ENCODE measurements at regions not wholly inside any gene's neighbourhood (a gene's known extent, or its start where the extent isn't known, plus 50 kb on each side); places are given as distances from the start of the nearest gene placed in this dataset.
"Not testable (repeated sequence)": the region's sequence is repeated elsewhere in the genome, so short reads cannot be mapped to it uniquely, and the experiment has no call there.

DNA sequence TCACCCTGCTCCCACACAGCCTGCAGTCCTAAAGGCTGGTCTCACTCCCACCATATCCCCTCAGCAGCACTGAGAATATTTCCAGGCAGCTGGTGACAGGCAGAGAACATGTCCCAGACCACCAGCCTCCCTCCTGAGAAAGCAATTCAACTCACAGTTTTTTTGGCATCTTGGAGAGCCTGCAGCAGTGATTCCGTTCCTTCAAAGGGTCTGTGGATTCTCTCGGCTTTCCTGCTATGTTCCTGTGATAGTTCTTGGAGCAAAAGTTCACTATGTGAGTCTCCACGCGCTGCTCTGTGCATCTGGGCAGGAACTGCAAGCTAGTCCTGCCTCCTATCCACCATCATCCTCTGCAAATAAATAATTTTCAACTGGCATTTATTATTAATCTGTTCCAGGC is 448.3 kb upstream of the HSF2 start:
- no peak for DNase-seq
- ChIA-PET CTCF (ENCODE audit: partially characterized antibody) (no interaction called here), POLR2A (ENCODE audit: partially characterized antibody) (no interaction called here)
- Mint-ChIP-seq H3K36me3 (no peaks in the 10 kb centered on the region), H3K9me3 (peaks cover 0 to 8% (median 3%) of the 10 kb centered on the region in 8 donors), H3K4me3 (no peak overlapping the region), H3K27ac (no peak overlapping the region), H3K27me3 (peaks cover 0 to 1% of the 10 kb centered on the region in 2 donors), H3K4me1 (no peaks in the 10 kb centered on the region)
- Histone ChIP-seq H3K36me3 (ENCODE audit: insufficient read depth, low read length) (no peaks in the 10 kb centered on the region), H3K27me3 (ENCODE audit: insufficient read depth, low read length) (no peaks in the 10 kb centered on the region), H3K27ac (ENCODE audit: low read depth, low read length) (no peak overlapping the region), H3K9me3 (ENCODE audit: control insufficient read depth in 1 of 2, low read length in 2 of 2) (no peaks in the 10 kb centered on the region), H3K4me1 (ENCODE audit: insufficient read depth, low read length) (no peaks in the 10 kb centered on the region), H3K4me3 (ENCODE audit: low read length in 2 of 2) (no peak overlapping the region)
- intact Hi-C loops (cut with micrococcal nuclease): no loop called here

DNA sequence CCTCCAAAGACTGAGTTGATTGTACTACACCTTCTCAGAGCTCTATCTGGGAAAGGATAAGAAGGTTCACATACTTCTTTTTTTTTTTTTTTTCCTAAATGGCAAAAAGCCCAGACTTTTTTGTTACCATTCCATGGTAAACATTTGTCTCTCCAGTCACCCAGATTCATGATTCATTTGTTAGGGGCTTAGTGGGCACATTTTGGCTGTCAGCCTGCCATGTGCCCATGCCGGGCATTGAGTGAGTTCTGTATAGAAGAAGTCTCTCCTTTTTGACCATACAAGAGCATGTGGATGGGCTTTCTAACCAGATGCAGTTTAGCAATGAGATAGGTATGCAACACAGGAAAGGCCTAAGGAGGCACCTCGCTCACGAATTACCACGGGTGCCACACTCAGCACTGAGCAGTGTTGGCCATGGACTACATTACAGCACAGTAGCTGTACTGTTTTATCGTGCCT is 447.5 kb upstream of the HSF2 start:
- Histone ChIP-seq H3K36me3 (ENCODE audit: insufficient read depth, low read length) (no peaks in the 10 kb centered on the region), H3K9me3 (ENCODE audit: control insufficient read depth in 1 of 2, low read length in 2 of 2) (no peaks in the 10 kb centered on the region), H3K4me3 (ENCODE audit: low read length in 2 of 2) (no peak overlapping the region), H3K27ac (ENCODE audit: low read depth, low read length) (no peak overlapping the region), H3K27me3 (ENCODE audit: insufficient read depth, low read length) (no peaks in the 10 kb centered on the region), H3K4me1 (ENCODE audit: insufficient read depth, low read length) (no peaks in the 10 kb centered on the region)
- Mint-ChIP-seq H3K27me3 (peaks cover 0 to 1% of the 10 kb centered on the region in 2 donors), H3K36me3 (no peaks in the 10 kb centered on the region), H3K4me1 (no peaks in the 10 kb centered on the region), H3K4me3 (no peak overlapping the region), H3K27ac (no peak overlapping the region), H3K9me3 (peaks cover 0 to 8% (median 3%) of the 10 kb centered on the region in 8 donors)
- POLR2A ChIA-PET (ENCODE audit: partially characterized antibody): no interaction called here
- intact Hi-C loops (cut with micrococcal nuclease): no loop called here
- CTCF ChIA-PET (ENCODE audit: partially characterized antibody): no interaction called here
- no peak for DNase-seq

- DNase-seq; H3K9me3 ChIP-seq (ENCODE audit: control insufficient read depth in 1 of 2, low read length in 2 of 2); H3K4me1 ChIP-seq (ENCODE audit: insufficient read depth, low read length); H3K27me3 Mint-ChIP-seq; H3K36me3 ChIP-seq (ENCODE audit: insufficient read depth, low read length); H3K4me3 ChIP-seq (ENCODE audit: low read length in 2 of 2); H3K36me3 Mint-ChIP-seq; intact Hi-C loops (cut with micrococcal nuclease); H3K9me3 Mint-ChIP-seq; H3K27ac Mint-ChIP-seq; H3K4me3 Mint-ChIP-seq; H3K27me3 ChIP-seq (ENCODE audit: insufficient read depth, low read length); H3K27ac ChIP-seq (ENCODE audit: low read depth, low read length); CTCF ChIA-PET (ENCODE audit: partially characterized antibody); POLR2A ChIA-PET (ENCODE audit: partially characterized antibody): not testable (repeated sequence)
- H3K4me1 Mint-ChIP-seq: peaks cover 2 to 11% (median 7%) of the 10 kb centered on the region in 4 donors
Observed at GRCh38 chr6:121955401-121955800, 444.1 kb upstream of the HSF2 start.

GRCh38 chr6:121956782-121957181 is 442.7 kb upstream of the HSF2 start:
- Mint-ChIP-seq H3K4me1 (peaks cover 2 to 11% (median 7%) of the 10 kb centered on the region in 4 donors), H3K4me3 (no peak overlapping the region), H3K36me3 (no peaks in the 10 kb centered on the region), H3K27me3 (no peaks in the 10 kb centered on the region), H3K9me3 (peaks cover 0 to 5% (median 1%) of the 10 kb centered on the region in 8 donors), H3K27ac (no peak overlapping the region)
- no peaks in the 10 kb centered on the region for H3K27me3 ChIP-seq (ENCODE audit: insufficient read depth, low read length)
- no peak overlapping the region for H3K4me3 ChIP-seq (ENCODE audit: low read length in 2 of 2)
- no peak for DNase-seq
- H3K36me3 ChIP-seq (ENCODE audit: insufficient read depth, low read length): no peaks in the 10 kb centered on the region
- ChIA-PET CTCF (ENCODE audit: partially characterized antibody) (no interaction called here), POLR2A (ENCODE audit: partially characterized antibody) (no interaction called here)
- intact Hi-C loops (cut with micrococcal nuclease): no loop called here
- peaks cover 6% of the 10 kb centered on the region for H3K4me1 ChIP-seq (ENCODE audit: insufficient read depth, low read length)
- no peaks in the 10 kb centered on the region for H3K9me3 ChIP-seq (ENCODE audit: control insufficient read depth in 1 of 2, low read length in 2 of 2)
- no peak overlapping the region for H3K27ac ChIP-seq (ENCODE audit: low read depth, low read length)

- peak overlapping the region in 2 of 8 donors; percentile 29 to 38 for H3K4me3 Mint-ChIP-seq
- Histone ChIP-seq H3K4me1 (ENCODE audit: insufficient read depth, low read length) (peaks cover 6% of the 10 kb centered on the region), H3K27me3 (ENCODE audit: insufficient read depth, low read length) (no peaks in the 10 kb centered on the region), H3K36me3 (ENCODE audit: insufficient read depth, low read length) (no peaks in the 10 kb centered on the region), H3K4me3 (ENCODE audit: low read length in 2 of 2) (no peak overlapping the region), H3K9me3 (ENCODE audit: control insufficient read depth in 1 of 2, low read length in 2 of 2) (no peaks in the 10 kb centered on the region), H3K27ac (ENCODE audit: low read depth, low read length) (no peak overlapping the region)
- H3K9me3 Mint-ChIP-seq: peaks cover 0 to 5% (median 0%) of the 10 kb centered on the region in 8 donors
- ChIA-PET CTCF (ENCODE audit: partially characterized antibody) (no interaction called here), POLR2A (ENCODE audit: partially characterized antibody) (no interaction called here)
- no peaks in the 10 kb centered on the region for H3K36me3 Mint-ChIP-seq
- H3K27ac Mint-ChIP-seq: no peak overlapping the region
- peaks cover 2 to 11% (median 7%) of the 10 kb centered on the region in 4 donors for H3K4me1 Mint-ChIP-seq
- peak in 2 of 5 donors; percentile 3 to 11 for DNase-seq
- no peaks in the 10 kb centered on the region for H3K27me3 Mint-ChIP-seq
- intact Hi-C loops (cut with micrococcal nuclease): no loop called here
Observed at GRCh38 chr6:121959501-121959900, 440.0 kb upstream of the HSF2 start.

GRCh38 chr6:121961619-121962125 is 437.8 kb upstream of the HSF2 start:
- no peak for DNase-seq
- no peaks in the 10 kb centered on the region for H3K36me3 ChIP-seq (ENCODE audit: insufficient read depth, low read length)
- Mint-ChIP-seq H3K4me3 (no peak overlapping the region), H3K36me3 (no peaks in the 10 kb centered on the region), H3K27ac (no peak overlapping the region), H3K4me1 (peaks cover 2 to 11% (median 7%) of the 10 kb centered on the region in 4 donors), H3K9me3 (no peaks in the 10 kb centered on the region), H3K27me3 (no peaks in the 10 kb centered on the region)
- no peaks in the 10 kb centered on the region for H3K27me3 ChIP-seq (ENCODE audit: insufficient read depth, low read length)
- no peak overlapping the region for H3K27ac ChIP-seq (ENCODE audit: low read depth, low read length)
- ChIA-PET CTCF (ENCODE audit: partially characterized antibody) (no interaction called here), POLR2A (ENCODE audit: partially characterized antibody) (no interaction called here)
- peaks cover 6% of the 10 kb centered on the region for H3K4me1 ChIP-seq (ENCODE audit: insufficient read depth, low read length)
- no peak overlapping the region for H3K4me3 ChIP-seq (ENCODE audit: low read length in 2 of 2)
- intact Hi-C loops (cut with micrococcal nuclease): no loop called here
- no peaks in the 10 kb centered on the region for H3K9me3 ChIP-seq (ENCODE audit: control insufficient read depth in 1 of 2, low read length in 2 of 2)

- intact Hi-C loops (cut with micrococcal nuclease): no loop called here
- no peak for DNase-seq
- ChIA-PET POLR2A (ENCODE audit: partially characterized antibody) (no interaction called here), CTCF (ENCODE audit: partially characterized antibody) (no interaction called here)
- peaks cover 2 to 11% (median 7%) of the 10 kb centered on the region in 4 donors for H3K4me1 Mint-ChIP-seq
- Histone ChIP-seq H3K4me1 (ENCODE audit: insufficient read depth, low read length) (peaks cover 6% of the 10 kb centered on the region), H3K27me3 (ENCODE audit: insufficient read depth, low read length) (no peaks in the 10 kb centered on the region), H3K36me3 (ENCODE audit: insufficient read depth, low read length) (no peaks in the 10 kb centered on the region), H3K27ac (ENCODE audit: low read depth, low read length) (no peak overlapping the region), H3K9me3 (ENCODE audit: control insufficient read depth in 1 of 2, low read length in 2 of 2) (no peaks in the 10 kb centered on the region), H3K4me3 (ENCODE audit: low read length in 2 of 2) (no peak overlapping the region)
- no peak overlapping the region for H3K4me3 Mint-ChIP-seq
- H3K36me3 Mint-ChIP-seq: no peaks in the 10 kb centered on the region
- no peaks in the 10 kb centered on the region for H3K9me3 Mint-ChIP-seq
- no peaks in the 10 kb centered on the region for H3K27me3 Mint-ChIP-seq
- H3K27ac Mint-ChIP-seq: no peak overlapping the region
Observed at GRCh38 chr6:121963826-121964225, 435.6 kb upstream of the HSF2 start.

GRCh38 chr6:121965739-121966138 is 433.7 kb upstream of the HSF2 start:
- Mint-ChIP-seq H3K27ac (no peak overlapping the region), H3K9me3 (no peaks in the 10 kb centered on the region), H3K27me3 (no peaks in the 10 kb centered on the region), H3K4me1 (no peaks in the 10 kb centered on the region), H3K4me3 (no peak overlapping the region), H3K36me3 (no peaks in the 10 kb centered on the region)
- H3K4me1 ChIP-seq (ENCODE audit: insufficient read depth, low read length): no peaks in the 10 kb centered on the region
- no peak overlapping the region for H3K27ac ChIP-seq (ENCODE audit: low read depth, low read length)
- POLR2A ChIA-PET (ENCODE audit: partially characterized antibody): no interaction called here
- intact Hi-C loops (cut with micrococcal nuclease): no loop called here
- CTCF ChIA-PET (ENCODE audit: partially characterized antibody): no interaction called here
- no peak overlapping the region for H3K4me3 ChIP-seq (ENCODE audit: low read length in 2 of 2)
- H3K9me3 ChIP-seq (ENCODE audit: control insufficient read depth in 1 of 2, low read length in 2 of 2): no peaks in the 10 kb centered on the region
- DNase-seq: no peak
- H3K36me3 ChIP-seq (ENCODE audit: insufficient read depth, low read length): no peaks in the 10 kb centered on the region
- H3K27me3 ChIP-seq (ENCODE audit: insufficient read depth, low read length): no peaks in the 10 kb centered on the region
